SK-N-SH (cell line): ENCODE measurements at regions not wholly inside any gene's neighbourhood (a gene's known extent, or its start where the extent isn't known, plus 50 kb on each side); places are given as distances from the start of the nearest gene placed in this dataset.
"Not testable (repeated sequence)": the region's sequence is repeated elsewhere in the genome, so short reads cannot be mapped to it uniquely, and the experiment has no call there.

ENCODE experiments used
- EP300 ChIP-seq, 2 experiments: IDR thresholded peaks; 2 replicates each; pipeline versions ENCODE4 v1.4.0 to v1.6.1; 2012; ENCODE audit warnings: borderline replicate concordance in 1 of 2, low read depth in 1 of 2, low read length in 1 of 2
- RCOR1 ChIP-seq: fragments of 150-350 bp; IDR thresholded peaks from 2 replicates; pipeline ENCODE4 v1.6.1; 2017; ENCODE audit warnings: antibody characterized with exemption, low read length
- SMC3 ChIP-seq: IDR thresholded peaks from 2 replicates; pipeline ENCODE4 v1.6.1; 2012; ENCODE audit warnings: low read depth, low read length, improper control_type of control experiment
- TF ChIP-seq, protein P1 (sequence below): fragments of 200-600 bp; sonication (generic); IDR thresholded peaks from 2 replicates; pipeline ENCODE4 v1.6.1; 2017; ENCODE audit warnings: antibody characterized with exemption, mild to moderate bottlenecking, moderate library complexity
- TF ChIP-seq, protein P2 (sequence below): IDR thresholded peaks from 2 replicates; pipeline ENCODE4 v1.4.0; 2012; ENCODE audit warnings: low read depth, borderline replicate concordance
- TF ChIP-seq, protein P3 (sequence below): IDR thresholded peaks from 2 replicates; pipeline ENCODE4 v1.4.0; 2012; ENCODE audit warnings: low read depth
- TF ChIP-seq, protein P4 (sequence below): IDR thresholded peaks from 2 replicates; pipeline ENCODE4 v1.6.1; 2012; ENCODE audit warnings: mild to moderate bottlenecking, low read depth, low read length, moderate library complexity

DNA sequence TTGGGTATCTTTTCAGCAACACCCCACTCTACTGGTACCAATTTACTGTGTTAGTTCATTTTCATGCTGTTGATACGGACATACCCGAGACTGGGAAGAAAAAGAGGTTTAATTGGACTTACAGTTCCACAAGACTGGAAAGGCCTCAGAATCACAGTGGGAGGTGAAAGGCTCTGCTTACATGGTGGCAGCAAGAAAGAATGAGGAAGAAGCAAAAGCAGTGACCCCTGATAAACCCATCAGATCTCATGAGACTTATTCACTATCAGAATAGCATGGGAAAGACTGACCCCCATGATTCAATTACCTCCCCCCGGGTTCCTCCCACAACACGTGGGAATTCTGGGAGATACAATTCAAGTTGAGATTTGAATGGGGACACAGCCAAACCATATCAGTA lies 473.1 kb downstream of the RNF144A start:
- not testable (repeated sequence) for TF ChIP-seq EP300 (IDR thresholded peaks at IDR 0.05; ENCODE audit: borderline replicate concordance in 1 of 2, low read depth in 1 of 2, low read length in 1 of 2); RCOR1; SMC3
- TF ChIP-seq, protein P1, sequence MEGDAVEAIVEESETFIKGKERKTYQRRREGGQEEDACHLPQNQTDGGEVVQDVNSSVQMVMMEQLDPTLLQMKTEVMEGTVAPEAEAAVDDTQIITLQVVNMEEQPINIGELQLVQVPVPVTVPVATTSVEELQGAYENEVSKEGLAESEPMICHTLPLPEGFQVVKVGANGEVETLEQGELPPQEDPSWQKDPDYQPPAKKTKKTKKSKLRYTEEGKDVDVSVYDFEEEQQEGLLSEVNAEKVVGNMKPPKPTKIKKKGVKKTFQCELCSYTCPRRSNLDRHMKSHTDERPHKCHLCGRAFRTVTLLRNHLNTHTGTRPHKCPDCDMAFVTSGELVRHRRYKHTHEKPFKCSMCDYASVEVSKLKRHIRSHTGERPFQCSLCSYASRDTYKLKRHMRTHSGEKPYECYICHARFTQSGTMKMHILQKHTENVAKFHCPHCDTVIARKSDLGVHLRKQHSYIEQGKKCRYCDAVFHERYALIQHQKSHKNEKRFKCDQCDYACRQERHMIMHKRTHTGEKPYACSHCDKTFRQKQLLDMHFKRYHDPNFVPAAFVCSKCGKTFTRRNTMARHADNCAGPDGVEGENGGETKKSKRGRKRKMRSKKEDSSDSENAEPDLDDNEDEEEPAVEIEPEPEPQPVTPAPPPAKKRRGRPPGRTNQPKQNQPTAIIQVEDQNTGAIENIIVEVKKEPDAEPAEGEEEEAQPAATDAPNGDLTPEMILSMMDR: not testable (repeated sequence)
- TF ChIP-seq, protein P2, sequence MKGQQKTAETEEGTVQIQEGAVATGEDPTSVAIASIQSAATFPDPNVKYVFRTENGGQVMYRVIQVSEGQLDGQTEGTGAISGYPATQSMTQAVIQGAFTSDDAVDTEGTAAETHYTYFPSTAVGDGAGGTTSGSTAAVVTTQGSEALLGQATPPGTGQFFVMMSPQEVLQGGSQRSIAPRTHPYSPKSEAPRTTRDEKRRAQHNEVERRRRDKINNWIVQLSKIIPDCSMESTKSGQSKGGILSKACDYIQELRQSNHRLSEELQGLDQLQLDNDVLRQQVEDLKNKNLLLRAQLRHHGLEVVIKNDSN: not testable (repeated sequence)
- TF ChIP-seq, protein P3, sequence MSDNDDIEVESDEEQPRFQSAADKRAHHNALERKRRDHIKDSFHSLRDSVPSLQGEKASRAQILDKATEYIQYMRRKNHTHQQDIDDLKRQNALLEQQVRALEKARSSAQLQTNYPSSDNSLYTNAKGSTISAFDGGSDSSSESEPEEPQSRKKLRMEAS: not testable (repeated sequence)
- TF ChIP-seq, protein P4, sequence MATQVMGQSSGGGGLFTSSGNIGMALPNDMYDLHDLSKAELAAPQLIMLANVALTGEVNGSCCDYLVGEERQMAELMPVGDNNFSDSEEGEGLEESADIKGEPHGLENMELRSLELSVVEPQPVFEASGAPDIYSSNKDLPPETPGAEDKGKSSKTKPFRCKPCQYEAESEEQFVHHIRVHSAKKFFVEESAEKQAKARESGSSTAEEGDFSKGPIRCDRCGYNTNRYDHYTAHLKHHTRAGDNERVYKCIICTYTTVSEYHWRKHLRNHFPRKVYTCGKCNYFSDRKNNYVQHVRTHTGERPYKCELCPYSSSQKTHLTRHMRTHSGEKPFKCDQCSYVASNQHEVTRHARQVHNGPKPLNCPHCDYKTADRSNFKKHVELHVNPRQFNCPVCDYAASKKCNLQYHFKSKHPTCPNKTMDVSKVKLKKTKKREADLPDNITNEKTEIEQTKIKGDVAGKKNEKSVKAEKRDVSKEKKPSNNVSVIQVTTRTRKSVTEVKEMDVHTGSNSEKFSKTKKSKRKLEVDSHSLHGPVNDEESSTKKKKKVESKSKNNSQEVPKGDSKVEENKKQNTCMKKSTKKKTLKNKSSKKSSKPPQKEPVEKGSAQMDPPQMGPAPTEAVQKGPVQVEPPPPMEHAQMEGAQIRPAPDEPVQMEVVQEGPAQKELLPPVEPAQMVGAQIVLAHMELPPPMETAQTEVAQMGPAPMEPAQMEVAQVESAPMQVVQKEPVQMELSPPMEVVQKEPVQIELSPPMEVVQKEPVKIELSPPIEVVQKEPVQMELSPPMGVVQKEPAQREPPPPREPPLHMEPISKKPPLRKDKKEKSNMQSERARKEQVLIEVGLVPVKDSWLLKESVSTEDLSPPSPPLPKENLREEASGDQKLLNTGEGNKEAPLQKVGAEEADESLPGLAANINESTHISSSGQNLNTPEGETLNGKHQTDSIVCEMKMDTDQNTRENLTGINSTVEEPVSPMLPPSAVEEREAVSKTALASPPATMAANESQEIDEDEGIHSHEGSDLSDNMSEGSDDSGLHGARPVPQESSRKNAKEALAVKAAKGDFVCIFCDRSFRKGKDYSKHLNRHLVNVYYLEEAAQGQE: not testable (repeated sequence)
